Parathyroid adenoma (tissue), 2 donors: ENCODE measurements at regions not wholly inside any gene's neighbourhood (a gene's known extent, or its start where the extent isn't known, plus 50 kb on each side); places are given as distances from the start of the nearest gene placed in this dataset.

Experiments used
- H2AFZ ChIP-seq: fragments of 300-600 bp; sonication (generic); one replicate; pipeline ENCODE4 v1.7.0; 2017; ENCODE audit warnings: antibody characterized with exemption, mild to moderate bottlenecking
- H3K27ac ChIP-seq: fragments of 300-600 bp; sonication (generic); one replicate; pipeline ENCODE4 v1.7.0; 2017
- H3K27me3 ChIP-seq: fragments of 300-600 bp; sonication (generic); one replicate; pipeline ENCODE4 v1.7.0; 2017; ENCODE audit warnings: low read length; ENCODE audit not compliant: control insufficient read depth, insufficient read depth
- H3K36me3 ChIP-seq: fragments of 300-600 bp; sonication (generic); one replicate; pipeline ENCODE4 v1.7.0; 2017; ENCODE audit warnings: low read length; ENCODE audit not compliant: control insufficient read depth, insufficient read depth
- H3K4me1 ChIP-seq: fragments of 300-600 bp; sonication (generic); one replicate; pipeline ENCODE4 v1.7.0; 2017; ENCODE audit warnings: control low read depth
- H3K4me2 ChIP-seq: fragments of 300-600 bp; sonication (generic); one replicate; pipeline ENCODE4 v1.7.0; 2017; ENCODE audit warnings: low read length
- H3K4me3 ChIP-seq: fragments of 300-600 bp; sonication (generic); one replicate; pipeline ENCODE4 v1.7.0; 2017; ENCODE audit warnings: low read depth, low read length
- H3K79me2 ChIP-seq: fragments of 300-600 bp; sonication (generic); one replicate; pipeline ENCODE4 v1.7.0; 2017; ENCODE audit warnings: control low read depth
- H3K9ac ChIP-seq: fragments of 300-600 bp; sonication (generic); one replicate; pipeline ENCODE4 v1.7.0; 2017; ENCODE audit warnings: mild to moderate bottlenecking
- H3K9me3 ChIP-seq: fragments of 300-600 bp; sonication (generic); one replicate; pipeline ENCODE4 v1.7.0; 2017; ENCODE audit warnings: low read length; ENCODE audit not compliant: control insufficient read depth
- CTCF ChIP-seq: fragments of 300-600 bp; sonication (generic); IDR thresholded peaks from one replicate; pipeline ENCODE4 v1.7.0; 2017; ENCODE audit warnings: antibody characterized with exemption, mild to moderate bottlenecking
- donor health status: primary hyperparathyroidism.

GRCh38 chr9:117970276-117971050, 266.3 kb downstream of the TLR4 start:
- H3K36me3 ChIP-seq, result no peaks in the 10 kb centered on the region
- H2AFZ ChIP-seq, result no peak overlapping the region
- no peaks in the 10 kb centered on the region for H3K9me3 ChIP-seq
- H3K27ac ChIP-seq, result no peak overlapping the region
- no peaks in the 10 kb centered on the region for H3K79me2 ChIP-seq
- H3K9ac ChIP-seq, result no peak overlapping the region
- no peak for TF ChIP-seq CTCF
- H3K4me2 ChIP-seq, result no peak overlapping the region
- no peaks in the 10 kb centered on the region for H3K27me3 ChIP-seq
- H3K4me1 ChIP-seq, result no peaks in the 10 kb centered on the region
- H3K4me3 ChIP-seq, result no peak overlapping the region

- Histone ChIP-seq H3K36me3 (no peaks in the 10 kb centered on the region), H3K4me2 (no peak overlapping the region), H3K4me3 (no peak overlapping the region), H3K9me3 (no peaks in the 10 kb centered on the region), H3K79me2 (no peaks in the 10 kb centered on the region), H3K27ac (no peak overlapping the region), H3K9ac (no peak overlapping the region), H3K4me1 (no peaks in the 10 kb centered on the region), H3K27me3 (no peaks in the 10 kb centered on the region), H2AFZ (no peak overlapping the region)
- TF ChIP-seq CTCF, result no peak
Measured at GRCh38 chr9:117974108-117974507, 269.9 kb downstream of the TLR4 start.

GRCh38 chr9:117979914-117980313, 275.7 kb downstream of the TLR4 start:
- no peaks in the 10 kb centered on the region for H3K9me3 ChIP-seq
- H3K27me3 ChIP-seq, result no peaks in the 10 kb centered on the region
- H3K36me3 ChIP-seq, result no peaks in the 10 kb centered on the region
- H2AFZ ChIP-seq, result no peak overlapping the region
- H3K9ac ChIP-seq, result no peak overlapping the region
- no peak overlapping the region for H3K4me2 ChIP-seq
- H3K27ac ChIP-seq, result no peak overlapping the region
- no peak for TF ChIP-seq CTCF
- no peaks in the 10 kb centered on the region for H3K4me1 ChIP-seq
- H3K4me3 ChIP-seq, result no peak overlapping the region
- H3K79me2 ChIP-seq, result no peaks in the 10 kb centered on the region

- no peaks in the 10 kb centered on the region for H3K27me3 ChIP-seq
- no peak overlapping the region for H3K4me2 ChIP-seq
- H3K9ac ChIP-seq, result no peak overlapping the region
- no peak overlapping the region for H3K27ac ChIP-seq
- H3K79me2 ChIP-seq, result no peaks in the 10 kb centered on the region
- H3K4me3 ChIP-seq, result no peak overlapping the region
- no peak overlapping the region for H2AFZ ChIP-seq
- H3K9me3 ChIP-seq, result no peaks in the 10 kb centered on the region
- no peaks in the 10 kb centered on the region for H3K4me1 ChIP-seq
- peaks cover 2% of the 10 kb centered on the region for H3K36me3 ChIP-seq
- TF ChIP-seq CTCF, result no peak
Measured at GRCh38 chr9:117987945-117988344, 283.7 kb downstream of the TLR4 start.

GRCh38 chr9:117992006-117992405, 287.8 kb downstream of the TLR4 start:
- H3K4me3 ChIP-seq, result no peak overlapping the region
- H3K9ac ChIP-seq, result no peak overlapping the region
- H3K4me1 ChIP-seq, result no peaks in the 10 kb centered on the region

More at GRCh38 chr9:117992006-117992405, 287.8 kb downstream of the TLR4 start:
- H3K9me3 ChIP-seq, result no peaks in the 10 kb centered on the region
- no peaks in the 10 kb centered on the region for H3K27me3 ChIP-seq
- no peak overlapping the region for H2AFZ ChIP-seq
- TF ChIP-seq CTCF, result no peak
- no peaks in the 10 kb centered on the region for H3K79me2 ChIP-seq
- no peaks in the 10 kb centered on the region for H3K36me3 ChIP-seq
- no peak overlapping the region for H3K27ac ChIP-seq
- no peak overlapping the region for H3K4me2 ChIP-seq
